RKO (cell line): ENCODE measurements at regions not wholly inside any gene's neighbourhood (a gene's known extent, or its start where the extent isn't known, plus 50 kb on each side); places are given as distances from the start of the nearest gene placed in this dataset.
"Not testable (repeated sequence)": the region's sequence is repeated elsewhere in the genome, so short reads cannot be mapped to it uniquely, and the experiment has no call there.

Experiments
- DNase-seq: peaks from one replicate; pipeline ENCODE4 v3.0.0-alpha.2; 2016; ENCODE audit warnings: low spot score

DNA sequence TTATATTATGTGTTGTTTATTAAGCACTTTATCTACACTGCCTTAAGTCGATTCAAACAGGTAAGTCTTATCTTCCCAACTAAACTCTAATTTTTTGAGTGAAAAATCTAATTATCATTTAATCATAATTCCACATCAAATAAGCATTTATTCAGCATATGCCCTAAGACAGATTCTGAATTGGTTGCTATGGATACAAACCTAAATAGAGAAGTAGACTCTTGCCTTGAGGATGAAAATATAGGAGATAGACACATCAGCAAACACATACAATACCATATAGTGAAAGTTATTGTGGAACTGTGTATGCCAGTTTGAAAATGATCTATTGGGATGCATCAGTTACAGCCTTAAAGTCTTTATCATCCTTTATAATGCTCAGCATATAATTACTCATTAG, 1679.9 kb downstream of the SLITRK1 start:
- no peak for DNase-seq

DNA sequence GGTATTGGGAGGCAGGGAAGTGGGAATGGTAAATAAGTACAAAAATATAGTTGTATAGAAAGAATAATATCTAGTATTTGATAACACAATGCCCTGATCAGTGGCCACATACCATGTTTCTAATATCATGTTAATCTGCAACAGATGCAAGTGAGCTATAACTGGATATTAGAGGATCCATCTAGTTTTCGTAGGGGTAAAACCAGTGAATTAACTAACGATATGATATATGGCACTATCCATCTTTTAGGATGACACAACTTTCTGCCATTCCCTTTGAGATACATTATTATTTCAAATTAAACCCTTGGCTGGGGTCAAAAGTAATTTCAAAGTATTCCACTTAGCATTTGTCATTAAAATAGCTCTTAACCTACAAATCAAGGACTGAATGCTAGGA, 1686.2 kb downstream of the SLITRK1 start:
- no peak for DNase-seq

DNA sequence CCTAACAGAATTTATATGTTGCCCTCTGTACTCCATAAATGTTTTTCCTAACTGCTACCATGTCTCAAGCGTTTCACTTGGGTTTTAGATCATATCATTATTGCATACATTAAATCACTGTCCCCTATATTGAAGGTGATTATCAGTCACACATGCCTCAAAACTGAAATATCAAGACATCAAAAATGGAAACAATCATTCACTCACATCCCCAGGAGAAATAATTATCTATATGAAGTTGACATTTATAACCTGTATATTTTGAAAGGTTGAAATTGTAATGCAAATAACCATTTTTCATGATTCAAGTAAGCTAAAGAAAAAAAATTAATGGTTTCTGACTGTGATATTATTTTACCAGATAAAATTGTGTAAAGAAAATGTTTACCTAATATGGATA, 1695.0 kb downstream of the SLITRK1 start:
- DNase-seq = no peak

DNA sequence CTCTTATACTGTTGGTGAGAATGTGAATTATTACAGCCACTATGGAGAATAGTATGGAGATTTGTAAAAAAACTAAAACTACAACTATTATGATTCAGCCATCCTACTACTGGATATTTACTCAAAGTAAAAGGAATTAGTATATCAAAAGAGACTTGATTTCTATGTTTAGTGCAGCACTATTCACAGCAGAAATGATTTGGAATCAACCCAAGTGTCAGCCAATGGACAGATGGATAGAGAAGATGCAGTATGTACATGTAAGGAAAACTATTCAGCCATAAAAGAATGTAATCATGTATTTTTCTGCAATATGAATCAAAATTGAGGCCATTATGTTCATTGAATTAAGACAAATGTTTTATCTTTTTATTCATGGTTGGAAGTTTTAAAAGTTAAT, 1705.5 kb downstream of the SLITRK1 start:
- DNase-seq = no peak

DNA sequence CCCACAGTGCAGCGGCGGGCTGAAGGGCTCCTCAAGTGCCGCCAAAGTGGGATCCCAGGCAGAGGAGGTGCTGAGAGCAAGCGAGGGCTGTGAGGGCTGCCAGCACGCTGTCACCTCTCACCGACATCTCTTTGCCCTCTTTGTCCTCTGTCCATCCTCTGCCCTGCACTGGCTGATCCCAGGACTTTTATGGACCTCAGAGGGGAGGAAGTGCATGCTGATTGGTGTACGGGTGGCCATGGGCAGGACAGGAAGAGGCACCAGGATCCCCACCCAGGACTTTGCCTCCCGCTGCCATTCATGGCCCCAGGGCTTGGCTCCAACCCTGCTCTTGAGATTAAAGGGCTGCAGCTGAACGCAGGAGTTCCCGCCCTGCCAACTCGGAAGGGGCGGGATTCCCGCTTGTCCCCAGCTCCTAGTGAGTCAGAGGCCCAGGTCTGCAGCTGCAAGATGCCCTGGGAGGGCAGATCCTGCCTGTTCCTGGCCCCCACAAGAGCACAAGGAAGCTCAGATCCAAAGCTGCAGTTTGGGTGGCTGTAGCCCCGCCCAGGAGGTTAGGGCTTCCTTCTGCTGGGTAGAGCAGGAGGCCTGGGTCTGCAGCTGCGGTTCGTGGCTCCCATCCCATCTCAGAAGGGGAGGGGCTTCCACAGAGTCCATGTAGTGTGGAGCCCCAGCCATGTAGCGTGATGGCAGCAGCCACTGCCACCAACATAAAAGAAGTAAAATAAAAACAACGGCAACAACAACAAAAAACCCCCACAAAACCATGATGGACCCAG, 1716.7 kb downstream of the SLITRK1 start:
- no peak for DNase-seq

DNA sequence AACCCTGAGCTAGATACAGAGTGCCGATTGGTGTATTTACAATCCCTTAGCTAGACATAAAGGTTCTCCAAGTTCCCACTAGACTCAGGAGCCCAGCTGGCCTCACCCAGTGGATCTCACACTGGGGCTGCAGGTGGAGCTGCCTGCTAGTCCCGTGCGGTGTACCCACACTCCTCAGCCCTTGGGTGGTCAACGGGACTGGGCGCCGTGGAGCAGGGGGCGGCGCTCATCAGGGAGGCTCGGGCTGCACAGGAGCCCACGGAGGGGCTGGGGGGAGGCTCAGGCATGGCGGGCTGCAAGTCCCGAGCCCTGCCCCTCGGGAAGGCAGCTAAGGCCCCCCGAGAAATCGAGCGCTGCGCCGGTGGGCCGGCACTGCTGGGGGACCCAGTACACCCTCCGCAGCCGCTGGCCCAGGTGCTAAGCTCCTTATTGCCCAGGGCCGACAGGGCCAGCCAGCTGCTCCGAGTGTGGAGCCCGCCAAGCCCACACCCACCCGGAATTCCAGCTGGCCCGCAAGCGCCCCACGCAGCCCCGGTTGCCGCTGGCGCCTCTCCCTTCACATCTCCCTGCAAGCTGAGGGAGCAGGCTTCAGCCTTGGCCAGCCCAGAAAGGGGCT, 1717.4 kb downstream of the SLITRK1 start:
- DNase-seq = not testable (repeated sequence)

DNA sequence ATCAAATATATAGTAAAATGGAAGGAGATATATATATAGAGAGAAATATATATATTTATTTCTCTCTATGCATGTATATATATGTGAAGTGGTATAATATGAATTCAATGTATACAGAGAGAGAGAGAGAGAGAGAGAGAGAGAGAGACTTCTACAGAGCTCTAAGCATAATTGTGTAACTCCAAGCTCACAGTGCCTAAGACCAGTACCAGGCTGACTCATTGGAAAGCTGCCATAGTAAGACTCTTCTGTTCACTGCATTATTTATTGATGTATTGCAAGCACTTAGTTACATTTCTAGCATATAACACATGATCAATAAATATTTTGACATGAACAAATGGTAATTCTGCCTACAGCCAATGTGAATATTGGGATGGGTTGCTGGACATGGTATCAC, 1734.7 kb downstream of the SLITRK1 start:
- peak; percentile 29 for DNase-seq

DNA sequence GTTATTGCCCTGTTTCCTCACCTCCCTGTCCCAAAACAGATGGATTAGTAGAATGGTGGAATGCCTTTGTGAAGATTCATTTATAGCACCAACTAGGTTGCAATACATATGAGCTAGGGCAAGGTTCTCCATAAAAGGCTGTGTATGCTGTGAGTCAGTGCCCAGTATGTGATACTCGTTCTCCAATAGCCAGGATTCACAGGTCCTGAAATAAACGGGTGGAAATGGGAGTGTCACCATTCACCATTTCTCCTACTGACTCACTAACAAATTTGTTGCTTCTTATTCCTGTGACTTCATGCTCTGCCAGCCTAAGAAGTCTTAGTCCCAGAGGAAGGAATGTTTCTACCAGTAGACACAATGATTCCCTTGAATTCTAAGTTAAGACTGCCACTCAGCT, 1745.4 kb downstream of the SLITRK1 start:
- DNase-seq = peak; percentile 26

DNA sequence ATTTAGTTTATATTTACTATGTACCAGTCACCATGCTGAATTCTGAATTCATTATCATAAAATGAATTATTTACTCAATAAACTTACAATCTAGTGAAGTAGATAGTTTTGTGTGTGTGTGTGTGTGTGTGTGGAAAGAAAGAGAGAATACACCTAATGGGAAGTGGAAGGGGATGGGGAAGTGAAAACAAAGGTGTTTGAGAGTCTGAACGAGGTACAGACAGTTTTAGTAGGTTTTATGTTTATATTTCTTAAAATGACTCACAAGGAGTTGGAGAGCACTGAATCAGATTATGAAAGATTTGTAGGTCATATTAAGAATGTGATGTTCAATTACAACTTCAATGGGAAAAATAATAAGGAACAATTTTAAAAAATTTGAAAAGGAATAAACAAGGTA, 1753.0 kb downstream of the SLITRK1 start:
- DNase-seq = no peak

DNA sequence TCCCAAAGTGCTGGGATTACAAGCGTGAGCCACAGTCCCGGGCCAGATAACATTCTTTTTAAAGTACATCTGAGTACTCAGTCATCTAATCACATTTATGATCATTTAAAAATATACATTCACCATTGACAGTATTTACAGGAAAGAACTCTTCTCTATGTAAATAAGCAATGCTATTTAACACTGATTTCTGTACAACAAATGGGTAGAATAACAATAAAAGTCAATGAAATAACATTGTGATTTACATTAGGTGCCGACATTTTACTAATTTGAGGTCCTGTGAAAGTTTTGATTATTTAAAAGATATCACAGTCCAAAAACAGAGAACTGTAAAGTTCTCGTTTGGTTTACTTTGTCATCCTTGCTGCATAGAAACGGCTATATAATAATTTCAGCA, 1763.7 kb downstream of the SLITRK1 start:
- no peak for DNase-seq

DNA sequence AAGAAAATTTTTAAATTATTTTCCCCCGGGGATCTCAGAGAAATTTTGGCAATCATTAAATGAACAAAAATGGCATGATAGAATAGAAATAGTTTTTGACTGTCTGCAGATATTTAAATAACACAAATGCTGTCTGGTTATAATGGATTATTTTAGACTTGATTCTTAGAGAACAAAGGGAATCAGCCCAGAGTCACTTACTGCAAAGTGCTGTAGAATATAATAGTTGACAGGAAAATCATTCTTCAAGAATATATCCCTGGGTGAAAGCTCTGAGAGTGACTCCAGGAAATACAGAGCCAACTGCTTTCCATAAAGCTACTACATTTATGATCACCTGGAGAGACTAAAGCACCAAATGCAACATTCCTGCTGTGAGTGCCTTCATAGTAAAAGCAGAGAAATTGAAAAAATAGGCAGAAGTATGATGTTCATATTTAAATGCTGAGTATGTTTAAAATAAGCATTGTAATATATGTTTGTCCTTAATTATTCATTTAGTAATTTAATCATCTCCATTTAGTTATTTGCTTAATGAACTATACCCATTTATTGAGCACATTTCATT, 1765.8 kb downstream of the SLITRK1 start:
- DNase-seq = no peak

DNA sequence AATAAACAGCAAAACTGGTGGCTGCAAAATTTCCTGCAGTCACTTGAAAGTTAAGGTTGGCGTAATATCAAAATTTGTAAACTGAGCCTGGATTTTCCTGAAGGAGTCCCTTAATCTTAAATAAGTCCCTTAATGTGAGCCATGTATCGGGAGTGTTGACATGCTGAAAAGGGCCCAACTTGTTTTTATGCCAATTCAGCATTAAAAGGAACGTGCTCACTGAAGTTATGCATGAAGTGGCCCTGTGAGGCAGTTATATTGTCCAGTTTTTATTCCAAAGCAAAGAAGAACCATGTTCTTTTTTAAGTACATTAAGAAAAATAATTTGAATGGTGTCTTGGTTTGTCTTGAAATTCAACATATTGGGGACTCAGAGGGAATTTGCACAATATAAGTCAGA, 1766.9 kb downstream of the SLITRK1 start:
- DNase-seq = no peak

DNA sequence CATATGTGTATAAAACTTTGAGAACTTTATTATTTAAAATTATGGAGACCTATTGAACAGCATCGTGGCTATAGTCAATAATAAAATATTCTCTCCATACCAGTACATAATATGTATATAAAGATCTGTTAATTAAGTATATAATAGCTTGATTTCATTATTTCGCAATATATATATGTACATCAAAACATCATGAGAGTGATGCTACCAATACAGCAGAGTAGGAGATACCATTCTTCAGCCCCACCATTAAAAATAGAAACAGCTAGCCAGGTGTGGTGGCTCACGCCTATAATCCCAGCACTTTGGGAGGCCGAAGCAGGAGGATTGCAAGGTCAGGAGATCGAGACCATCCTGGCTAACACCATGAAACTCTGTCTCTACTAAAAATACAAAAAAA, 1755.3 kb upstream of the SPRY2 start:
- no peak for DNase-seq

DNA sequence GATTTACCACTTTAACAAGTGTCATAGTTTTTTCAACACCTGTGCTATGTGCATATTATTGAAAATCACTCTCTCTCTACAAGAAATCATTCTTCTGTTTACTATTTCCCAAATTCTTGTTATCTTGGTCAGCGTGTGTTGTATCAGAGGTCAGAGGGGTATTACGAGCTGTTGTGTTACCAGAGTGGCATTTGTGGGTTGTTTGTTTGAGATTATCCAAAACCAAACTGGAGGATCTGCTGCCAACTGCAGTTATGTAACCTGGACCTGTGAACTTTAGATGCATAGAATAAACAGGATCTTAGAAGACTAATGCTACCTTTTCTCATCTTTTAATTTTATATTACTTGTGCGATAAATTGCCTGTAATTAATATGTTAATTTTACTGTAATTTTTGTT, 1751.4 kb upstream of the SPRY2 start:
- no peak for DNase-seq

DNA sequence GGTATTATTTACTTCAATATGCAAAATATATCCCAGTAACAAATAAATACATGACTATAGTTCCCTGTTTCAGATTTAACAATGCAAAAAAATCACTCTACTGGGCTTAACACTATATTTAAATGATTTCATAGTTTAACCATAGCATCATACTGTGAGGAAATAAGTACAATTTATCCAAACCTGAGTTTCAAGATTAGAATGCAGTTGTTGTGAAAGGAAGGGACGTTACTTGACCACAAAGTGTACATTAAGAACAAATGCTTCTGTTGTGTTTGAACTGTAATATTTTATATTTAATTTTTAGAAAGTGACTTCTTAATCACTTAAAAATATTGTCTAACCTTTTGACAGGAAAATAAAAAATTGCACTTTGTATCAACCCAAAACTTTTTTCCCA, 1747.9 kb upstream of the SPRY2 start:
- DNase-seq = no peak

DNA sequence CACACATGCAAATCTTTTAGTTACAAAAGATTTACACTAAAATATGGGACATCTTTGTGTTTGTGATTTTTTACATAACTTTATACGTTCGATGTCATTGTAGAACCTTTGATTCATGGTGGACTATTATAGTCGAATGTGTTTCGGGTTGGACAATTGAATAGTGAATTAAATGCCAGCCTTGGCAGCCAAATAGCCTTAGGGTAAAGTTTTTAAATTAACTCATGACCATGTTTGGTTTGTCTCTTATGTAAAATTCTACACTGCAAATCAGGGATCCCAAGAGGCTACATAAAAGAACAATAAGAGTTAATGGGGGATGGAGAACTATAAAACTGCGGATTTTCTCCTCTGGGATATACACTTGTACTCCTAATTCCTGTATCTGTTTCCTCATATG, 1735.6 kb upstream of the SPRY2 start:
- DNase-seq = no peak

DNA sequence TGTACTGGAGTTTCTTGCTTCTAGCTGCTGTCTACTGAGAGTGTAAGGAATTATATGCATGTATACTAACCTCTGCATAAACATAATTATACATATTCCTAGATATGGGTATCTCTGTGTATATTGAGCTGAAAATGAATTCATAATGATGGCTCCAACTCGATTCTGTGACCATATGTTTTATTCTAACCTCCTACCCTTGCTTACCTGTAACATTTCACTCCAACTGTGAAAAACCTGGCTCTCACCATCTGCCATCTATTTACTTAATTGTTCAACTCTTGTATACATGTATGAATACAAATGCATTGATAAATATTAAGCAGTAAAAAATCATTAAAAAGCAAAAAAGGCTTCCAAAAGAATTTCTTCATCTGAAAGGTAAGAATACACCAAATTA, 1729.5 kb upstream of the SPRY2 start:
- no peak for DNase-seq

DNA sequence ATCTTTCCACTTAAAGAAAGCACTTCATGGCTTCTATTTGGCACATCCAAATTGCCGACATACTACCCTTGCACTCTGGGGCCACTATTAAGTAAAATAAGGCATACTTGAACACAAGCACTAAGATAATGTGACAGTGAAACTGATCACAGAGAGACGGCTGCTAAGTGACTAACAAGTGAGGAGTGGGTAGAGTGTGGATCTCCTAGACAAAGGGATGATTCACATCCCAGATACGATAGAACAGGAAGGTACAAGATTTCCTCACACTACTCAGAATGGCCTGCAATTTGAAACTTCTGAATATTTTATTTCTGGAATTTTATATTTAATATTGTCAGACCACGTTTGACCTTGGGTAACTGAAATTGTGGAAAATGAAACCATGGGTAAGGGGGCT, 1721.8 kb upstream of the SPRY2 start:
- peak; percentile 12 for DNase-seq

DNA sequence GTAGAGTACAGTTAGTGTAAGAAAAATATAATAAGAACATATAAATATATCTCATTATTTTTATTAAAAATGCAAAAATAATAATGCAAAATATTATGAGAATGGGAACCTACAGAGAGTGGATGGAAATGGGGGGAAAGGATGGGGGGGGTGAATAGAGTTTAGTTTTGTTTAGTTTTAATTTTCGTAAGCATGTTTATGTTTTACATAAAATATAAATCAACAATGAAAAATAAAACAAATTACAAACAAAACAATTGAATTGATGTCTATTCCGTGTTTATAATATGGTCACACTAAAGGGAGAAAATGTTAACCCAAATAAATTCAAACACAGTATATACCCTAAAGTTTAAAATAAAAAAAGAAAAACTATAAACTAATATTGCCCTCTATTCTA, 1717.4 kb upstream of the SPRY2 start:
- DNase-seq = no peak

DNA sequence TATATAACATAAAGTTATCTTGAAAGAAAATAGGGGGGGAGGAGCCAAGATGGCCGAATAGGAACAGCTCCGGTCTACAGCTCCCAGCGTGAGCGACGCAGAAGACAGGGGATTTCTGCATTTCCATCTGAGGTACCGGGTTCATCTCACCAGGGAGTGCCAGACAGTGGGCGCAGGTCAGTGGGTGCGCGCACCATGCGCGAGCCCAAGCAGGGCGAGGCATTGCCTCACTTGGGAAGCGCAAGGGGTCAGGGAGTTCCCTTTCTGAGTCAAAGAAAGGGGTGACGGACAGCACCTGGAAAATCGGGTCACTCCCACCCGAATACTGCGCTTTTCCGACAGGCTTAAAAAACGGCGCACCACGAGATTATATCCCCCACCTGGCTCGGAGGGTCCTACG, 1704.4 kb upstream of the SPRY2 start:
- DNase-seq = not testable (repeated sequence)

DNA sequence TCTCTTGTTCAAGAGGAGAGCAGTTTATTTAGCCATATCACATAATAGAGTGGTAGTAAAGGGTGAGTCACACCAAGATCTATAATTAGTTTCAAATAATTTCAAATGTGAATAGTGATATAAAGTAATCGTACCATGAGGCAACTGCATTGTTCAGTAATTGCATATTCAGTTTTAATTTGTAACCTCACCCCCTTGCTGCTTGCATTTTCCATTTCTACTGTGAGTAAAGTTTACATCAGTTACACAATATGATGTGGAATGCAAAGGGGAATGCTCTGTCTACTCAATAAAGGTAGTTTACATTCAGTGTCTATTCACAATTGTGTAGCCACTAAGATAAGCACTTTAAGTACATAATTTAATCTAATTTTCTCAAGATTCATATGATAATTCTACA, 1695.7 kb upstream of the SPRY2 start:
- DNase-seq = no peak

DNA sequence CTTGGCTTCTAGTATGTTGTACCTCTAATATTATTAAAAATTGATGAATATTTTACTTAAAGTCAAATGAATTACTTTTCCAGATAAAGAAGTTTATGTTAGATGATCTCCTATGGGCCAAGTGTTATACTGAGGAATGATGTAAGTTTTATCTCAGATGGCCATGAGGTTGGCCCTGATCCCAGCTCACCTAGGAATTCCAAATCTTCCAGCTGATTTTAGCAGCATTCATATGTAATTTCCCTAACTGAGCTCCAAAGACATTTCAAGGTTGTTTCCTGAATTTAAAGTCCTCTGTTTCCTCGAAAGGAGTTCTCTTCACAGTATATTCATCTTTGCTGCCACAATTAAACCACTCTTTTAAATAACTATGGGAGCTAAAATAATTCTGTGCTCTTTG, 1670.4 kb upstream of the SPRY2 start:
- DNase-seq = no peak

DNA sequence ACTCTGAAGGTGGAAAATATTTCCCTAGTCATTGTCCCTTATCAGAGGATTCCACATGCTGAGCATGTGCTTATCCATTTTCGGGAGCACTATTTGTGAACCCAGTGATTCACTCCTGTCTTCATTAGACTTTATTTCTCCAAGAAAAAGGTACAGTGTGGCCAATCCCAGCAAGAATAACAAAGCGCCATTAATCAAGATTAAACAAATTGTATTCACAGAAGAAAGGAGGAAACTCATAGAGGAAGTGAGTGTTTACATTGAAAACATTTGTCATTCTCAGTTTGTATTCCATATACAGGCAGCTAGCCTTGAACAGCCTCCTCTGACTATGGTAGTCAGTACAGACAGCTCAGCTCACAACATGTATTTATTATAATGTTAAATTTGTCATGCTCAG, 1669.9 kb upstream of the SPRY2 start:
- no peak for DNase-seq

DNA sequence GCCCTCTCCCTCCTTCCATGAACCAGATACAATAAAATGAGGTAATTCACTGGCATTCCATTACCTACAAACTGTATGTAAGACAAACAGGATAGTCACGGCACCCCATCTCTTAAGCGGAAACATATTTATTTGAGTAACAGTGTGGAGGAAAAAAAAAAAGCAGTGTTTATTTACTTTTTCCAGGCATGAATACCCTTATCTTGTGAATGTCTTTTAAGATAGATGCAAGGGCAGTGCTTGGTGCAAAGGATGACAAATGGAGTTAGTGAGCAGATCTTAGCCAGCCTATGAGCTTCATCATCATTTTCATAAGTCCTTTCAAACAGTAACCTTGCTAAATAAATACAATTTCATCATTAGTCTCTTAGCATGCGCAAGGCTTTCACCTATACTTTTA, 1661.8 kb upstream of the SPRY2 start:
- no peak for DNase-seq
